HFF-Myc (cell line): ENCODE measurements at regions not wholly inside any gene's neighbourhood (a gene's known extent, or its start where the extent isn't known, plus 50 kb on each side); places are given as distances from the start of the nearest gene placed in this dataset.
"Not testable (repeated sequence)": the region's sequence is repeated elsewhere in the genome, so short reads cannot be mapped to it uniquely, and the experiment has no call there.

Experiments used
- DNase-seq: peaks from one replicate; pipeline ENCODE4 v3.0.0-alpha.2; 2011; ENCODE audit warnings: low read depth; ENCODE audit errors: extremely low read depth
- H3K4me3 ChIP-seq: replicated peaks from 2 replicates; pipeline ENCODE4 v1.5.1; 2011; ENCODE audit warnings: low read depth, mild to moderate bottlenecking, control low read depth, low read length
- CTCF ChIP-seq: IDR thresholded peaks from 2 replicates; pipeline ENCODE4 v1.5.1; 2012; ENCODE audit warnings: mild to moderate bottlenecking, low read depth, low read length, control low read depth; ENCODE audit errors: missing control alignments

- no peak for DNase-seq
Measured at GRCh38 chr3:87121856-87122255, 105.3 kb upstream of the CHMP2B start.

GRCh38 chr3:87120881-87121280 lies 106.2 kb upstream of the CHMP2B start:
- no peak for DNase-seq
- TF ChIP-seq CTCF, result no peak
- no peak overlapping the region for H3K4me3 ChIP-seq

More at GRCh38 chr3:87121856-87122255, 105.3 kb upstream of the CHMP2B start:
- H3K4me3 ChIP-seq, result no peak overlapping the region
- TF ChIP-seq CTCF, result no peak

- no peak overlapping the region for H3K4me3 ChIP-seq
- no peak for DNase-seq
- TF ChIP-seq CTCF, result no peak
Measured at GRCh38 chr3:87120236-87120635, 106.9 kb upstream of the CHMP2B start.

- no peak for DNase-seq
- no peak overlapping the region for H3K4me3 ChIP-seq
- no peak for TF ChIP-seq CTCF
Measured at GRCh38 chr3:87109465-87109864, 117.6 kb upstream of the CHMP2B start.

- no peak overlapping the region for H3K4me3 ChIP-seq
- DNase-seq, result no peak
- no peak for TF ChIP-seq CTCF
Measured at GRCh38 chr3:87101861-87102625, 111.1 kb upstream of the VGLL3 start.

GRCh38 chr3:87097733-87098132 lies 106.8 kb upstream of the VGLL3 start:
- not testable (repeated sequence) for DNase-seq, H3K4me3 ChIP-seq

- DNase-seq, result no peak
- H3K4me3 ChIP-seq, result no peak overlapping the region
- no peak for TF ChIP-seq CTCF
Measured at GRCh38 chr3:87090631-87091030, 99.7 kb upstream of the VGLL3 start.
